Vagina (tissue), 2 donors: ENCODE measurements at regions not wholly inside any gene's neighbourhood (a gene's known extent, or its start where the extent isn't known, plus 50 kb on each side); places are given as distances from the start of the nearest gene placed in this dataset.

Experiments used
- POLR2A ChIP-seq, 2 donors: fragments of 450-650 bp; IDR thresholded peaks; one replicate each; pipeline ENCODE4 v1.6.1; 2017; ENCODE audit warnings: antibody characterized with exemption in 2 of 2, mild to moderate bottlenecking in 2 of 2, moderate library complexity in 2 of 2
- TF ChIP-seq, protein P1 (sequence below), 3 experiments: fragments of 450-650 bp in 2 of 3; fragments of 200-600 bp in 1 of 3; sonication (generic) in 1 of 3; IDR thresholded peaks; one replicate each; pipeline ENCODE4 v1.5.1; 2017 to 2019; ENCODE audit warnings: antibody characterized with exemption in 3 of 3, mild to moderate bottlenecking in 2 of 3, moderate library complexity in 2 of 3

DNA sequence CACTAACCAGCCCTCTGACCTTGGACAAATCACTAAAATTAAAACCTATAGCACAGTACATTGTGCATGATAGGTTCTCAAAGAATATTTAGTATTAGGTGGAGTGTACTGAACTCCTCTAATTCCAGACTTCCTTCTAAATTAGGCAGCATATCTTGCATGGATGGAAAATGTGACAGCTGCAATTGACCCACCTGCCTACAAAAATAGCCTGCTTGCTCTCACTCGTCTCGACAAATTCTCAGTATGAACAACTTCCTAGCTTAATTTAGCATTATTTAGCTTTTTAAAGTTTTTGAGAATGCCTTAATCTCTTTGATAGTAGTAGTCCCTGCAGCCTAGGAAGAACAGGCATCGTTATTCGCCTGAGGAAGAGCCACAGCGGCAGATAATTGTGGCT lies 482.0 kb downstream of the PIK3C3 start:
- TF ChIP-seq POLR2A (IDR thresholded peaks at IDR 0.05): no peak
- TF ChIP-seq, protein P1, sequence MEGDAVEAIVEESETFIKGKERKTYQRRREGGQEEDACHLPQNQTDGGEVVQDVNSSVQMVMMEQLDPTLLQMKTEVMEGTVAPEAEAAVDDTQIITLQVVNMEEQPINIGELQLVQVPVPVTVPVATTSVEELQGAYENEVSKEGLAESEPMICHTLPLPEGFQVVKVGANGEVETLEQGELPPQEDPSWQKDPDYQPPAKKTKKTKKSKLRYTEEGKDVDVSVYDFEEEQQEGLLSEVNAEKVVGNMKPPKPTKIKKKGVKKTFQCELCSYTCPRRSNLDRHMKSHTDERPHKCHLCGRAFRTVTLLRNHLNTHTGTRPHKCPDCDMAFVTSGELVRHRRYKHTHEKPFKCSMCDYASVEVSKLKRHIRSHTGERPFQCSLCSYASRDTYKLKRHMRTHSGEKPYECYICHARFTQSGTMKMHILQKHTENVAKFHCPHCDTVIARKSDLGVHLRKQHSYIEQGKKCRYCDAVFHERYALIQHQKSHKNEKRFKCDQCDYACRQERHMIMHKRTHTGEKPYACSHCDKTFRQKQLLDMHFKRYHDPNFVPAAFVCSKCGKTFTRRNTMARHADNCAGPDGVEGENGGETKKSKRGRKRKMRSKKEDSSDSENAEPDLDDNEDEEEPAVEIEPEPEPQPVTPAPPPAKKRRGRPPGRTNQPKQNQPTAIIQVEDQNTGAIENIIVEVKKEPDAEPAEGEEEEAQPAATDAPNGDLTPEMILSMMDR (IDR thresholded peaks at IDR 0.05): no peak
